ENCODE measurements at regions not wholly inside any gene's neighbourhood (a gene's known extent, or its start where the extent isn't known, plus 50 kb on each side); places are given as distances from the start of the nearest gene placed in this dataset.

DNA sequence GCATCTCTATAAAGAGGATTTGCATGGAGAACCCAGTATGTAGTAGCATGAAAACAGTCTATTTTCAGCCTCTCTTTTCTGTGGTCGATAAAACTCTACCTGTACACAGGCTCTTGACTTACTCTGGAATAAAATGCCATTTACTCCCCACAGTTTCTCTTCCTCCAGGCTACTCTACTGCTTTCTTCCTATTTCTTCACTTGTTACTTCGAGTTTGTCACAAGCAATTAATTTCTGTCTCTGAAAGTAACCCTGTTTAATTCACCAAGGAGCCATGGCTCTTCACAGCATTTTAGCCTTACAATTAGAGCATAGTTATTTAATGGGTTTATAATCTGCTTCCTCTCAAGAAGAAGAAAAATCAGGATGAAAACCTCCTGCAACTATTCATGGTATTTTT is 472.9 kb upstream of the PRKX start:
- peaks cover 4% of the 10 kb centered on the region for H3K9me3 Mint-ChIP-seq

DNA sequence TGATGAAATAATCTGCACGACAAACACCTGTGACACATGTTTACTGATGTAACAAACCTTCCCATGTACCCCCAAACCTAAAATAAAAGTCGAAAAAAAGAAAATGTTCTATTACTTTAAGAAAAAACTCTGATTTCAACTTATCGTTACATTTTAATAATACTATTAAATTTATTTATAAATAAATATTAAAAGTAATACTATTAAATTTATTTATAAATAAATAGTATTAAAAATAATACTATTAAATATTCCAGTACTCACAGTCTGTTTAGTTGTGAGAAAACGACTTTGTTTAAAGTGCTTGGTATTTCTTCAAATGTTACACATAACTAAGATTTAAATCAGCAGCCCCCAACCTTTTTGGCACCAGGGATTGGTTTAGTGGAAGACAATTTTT is 471.6 kb upstream of the PRKX start:
- H3K4me3 Mint-ChIP-seq = no peak overlapping the region
- no peaks in the 10 kb centered on the region for H3K27me3 Mint-ChIP-seq
- H3K27ac Mint-ChIP-seq = no peak overlapping the region
- CTCF ChIA-PET = no interaction called here
- no peaks in the 10 kb centered on the region for H3K36me3 Mint-ChIP-seq
- DNase-seq = no peak
- no peaks in the 10 kb centered on the region for H3K4me1 Mint-ChIP-seq
- peaks cover 4% of the 10 kb centered on the region for H3K9me3 Mint-ChIP-seq

More for the DNA sequence above, 472.9 kb upstream of the PRKX start:
- no peak for DNase-seq
- no peaks in the 10 kb centered on the region for H3K4me1 Mint-ChIP-seq
- no peak overlapping the region for H3K27ac Mint-ChIP-seq
- H3K27me3 Mint-ChIP-seq = no peaks in the 10 kb centered on the region
- H3K36me3 Mint-ChIP-seq = no peaks in the 10 kb centered on the region
- CTCF ChIA-PET = no interaction called here
- no peak overlapping the region for H3K4me3 Mint-ChIP-seq

DNA sequence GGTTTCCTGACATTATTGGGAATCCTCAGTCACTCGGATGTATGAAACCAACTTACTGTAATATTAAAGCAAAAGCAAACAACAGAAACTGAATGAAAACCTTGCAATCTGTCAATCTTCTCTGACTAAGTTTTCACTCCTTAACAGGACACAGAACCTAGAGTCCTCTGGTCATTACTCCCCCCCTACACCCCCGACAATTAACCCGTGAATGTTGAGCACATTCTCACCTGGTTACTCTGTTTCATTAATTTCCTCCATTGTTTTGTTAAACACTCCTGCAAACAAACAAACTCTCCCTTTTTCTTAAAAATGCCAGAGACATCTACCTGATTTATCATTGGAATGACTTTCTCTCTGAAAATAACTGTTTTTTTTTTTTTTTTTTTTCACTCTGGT is 469.0 kb upstream of the PRKX start:
- Mint-ChIP-seq H3K27ac (no peak overlapping the region), H3K36me3 (no peaks in the 10 kb centered on the region), H3K9me3 (peaks cover 4% of the 10 kb centered on the region), H3K4me3 (no peak overlapping the region), H3K27me3 (no peaks in the 10 kb centered on the region), H3K4me1 (no peaks in the 10 kb centered on the region)
- CTCF ChIA-PET = no interaction called here
- DNase-seq = no peak

DNA sequence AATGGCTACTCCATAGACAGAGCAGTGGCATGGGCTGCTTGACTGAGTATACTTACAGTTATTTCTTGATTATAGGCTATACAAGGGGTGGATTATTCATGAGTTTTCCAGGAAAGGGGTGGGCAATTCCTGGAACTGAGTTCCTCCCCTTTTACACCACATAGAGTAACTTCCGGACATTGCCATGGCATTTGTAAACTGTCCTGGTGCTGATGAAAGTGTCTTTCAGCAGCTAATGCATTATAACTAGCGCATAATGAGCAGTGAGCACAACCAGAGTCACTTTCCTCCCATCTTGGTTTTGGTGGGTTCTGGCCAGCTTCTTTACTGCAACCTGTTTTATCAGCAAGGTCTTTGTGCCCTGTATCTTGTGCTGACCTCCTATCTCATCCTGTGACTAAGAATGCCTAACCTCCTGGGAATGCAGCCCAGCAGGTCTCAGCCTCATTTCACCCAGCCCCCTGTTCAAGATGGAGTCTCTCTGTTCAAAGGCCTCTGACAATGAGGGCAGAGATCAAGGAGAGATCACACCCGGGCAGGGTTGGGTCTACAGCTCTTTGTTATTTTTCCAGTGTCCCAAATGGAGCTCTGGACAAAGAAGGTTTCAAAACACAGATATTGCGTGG is 468.4 kb upstream of the PRKX start:
- no peak for DNase-seq
- H3K4me3 Mint-ChIP-seq = no peak overlapping the region
- H3K9me3 Mint-ChIP-seq = peaks cover 2% of the 10 kb centered on the region
- CTCF ChIA-PET = no interaction called here
- H3K27me3 Mint-ChIP-seq = no peaks in the 10 kb centered on the region
- no peak overlapping the region for H3K27ac Mint-ChIP-seq
- H3K36me3 Mint-ChIP-seq = no peaks in the 10 kb centered on the region
- H3K4me1 Mint-ChIP-seq = no peaks in the 10 kb centered on the region

DNA sequence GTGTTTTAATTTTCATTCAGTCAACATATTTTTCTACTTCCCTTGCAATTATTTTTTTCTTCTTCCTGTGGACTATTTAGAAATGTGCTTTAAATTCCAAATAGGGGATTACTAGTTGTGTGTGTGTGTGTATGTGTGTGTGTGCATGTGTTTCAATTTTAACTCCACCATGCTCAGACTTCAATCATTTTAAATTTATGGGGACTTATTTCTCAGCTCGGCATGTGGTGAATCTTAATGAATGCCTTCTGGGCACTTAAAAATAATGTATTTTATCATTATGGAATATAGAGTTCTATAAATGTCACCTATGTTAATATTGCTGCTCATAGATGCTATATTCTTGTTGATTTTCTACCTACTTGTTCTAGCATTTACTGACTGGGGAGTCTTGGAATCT is 465.6 kb upstream of the PRKX start:
- Mint-ChIP-seq H3K4me1 (no peaks in the 10 kb centered on the region), H3K27ac (no peak overlapping the region), H3K9me3 (peaks cover 4% of the 10 kb centered on the region)

DNA sequence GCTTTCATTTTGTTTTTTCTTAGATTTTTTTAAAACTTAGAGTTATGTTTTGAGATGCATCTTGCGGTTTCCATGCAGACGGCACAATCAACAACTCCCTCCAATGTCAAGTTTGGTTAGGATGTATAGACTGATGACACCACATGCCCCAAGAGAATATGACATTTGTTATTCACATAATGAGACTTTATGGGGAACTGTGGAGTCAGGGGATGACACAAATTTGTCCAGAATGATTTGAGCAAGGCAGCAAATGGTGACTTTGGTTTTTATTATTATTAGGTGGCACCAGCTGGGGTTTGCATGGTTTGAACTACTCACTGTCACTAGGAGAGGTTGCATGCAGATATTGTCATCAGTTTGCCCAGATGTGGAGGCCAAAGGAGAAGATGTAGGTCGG is 461.8 kb upstream of the PRKX start:
- CTCF ChIA-PET = no interaction called here
- Mint-ChIP-seq H3K9me3 (peaks cover 4% of the 10 kb centered on the region), H3K4me1 (no peaks in the 10 kb centered on the region), H3K36me3 (no peaks in the 10 kb centered on the region), H3K27ac (no peak overlapping the region), H3K4me3 (no peak overlapping the region), H3K27me3 (no peaks in the 10 kb centered on the region)
- no peak for DNase-seq

More for the DNA sequence above, 465.6 kb upstream of the PRKX start:
- no peak overlapping the region for H3K4me3 Mint-ChIP-seq
- H3K36me3 Mint-ChIP-seq = no peaks in the 10 kb centered on the region
- DNase-seq = no peak
- CTCF ChIA-PET = no interaction called here
- no peaks in the 10 kb centered on the region for H3K27me3 Mint-ChIP-seq

DNA sequence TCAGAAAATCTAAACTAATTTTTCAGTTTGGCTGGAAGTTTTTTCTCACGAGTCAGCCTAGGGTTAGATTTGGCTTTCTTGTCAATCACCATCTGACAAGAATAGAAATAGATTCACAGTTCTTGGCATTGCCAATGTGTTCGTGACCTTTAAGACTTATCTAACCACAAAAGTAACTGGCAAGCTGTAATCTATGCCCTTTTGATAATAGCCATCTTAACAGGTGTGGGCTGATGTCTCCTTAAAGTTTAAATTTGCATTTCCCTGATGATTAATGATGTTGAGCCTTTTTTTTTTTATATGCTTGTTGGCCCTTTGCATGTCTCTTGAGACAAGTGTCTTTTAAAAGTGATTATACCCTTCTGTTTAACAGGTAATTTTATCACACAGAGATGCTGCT is 460.3 kb upstream of the PRKX start:
- Mint-ChIP-seq H3K4me3 (no peak overlapping the region), H3K27me3 (no peaks in the 10 kb centered on the region), H3K9me3 (peaks cover 4% of the 10 kb centered on the region), H3K27ac (no peak overlapping the region), H3K4me1 (no peaks in the 10 kb centered on the region), H3K36me3 (no peaks in the 10 kb centered on the region)
- CTCF ChIA-PET = no interaction called here
- DNase-seq = no peak

DNA sequence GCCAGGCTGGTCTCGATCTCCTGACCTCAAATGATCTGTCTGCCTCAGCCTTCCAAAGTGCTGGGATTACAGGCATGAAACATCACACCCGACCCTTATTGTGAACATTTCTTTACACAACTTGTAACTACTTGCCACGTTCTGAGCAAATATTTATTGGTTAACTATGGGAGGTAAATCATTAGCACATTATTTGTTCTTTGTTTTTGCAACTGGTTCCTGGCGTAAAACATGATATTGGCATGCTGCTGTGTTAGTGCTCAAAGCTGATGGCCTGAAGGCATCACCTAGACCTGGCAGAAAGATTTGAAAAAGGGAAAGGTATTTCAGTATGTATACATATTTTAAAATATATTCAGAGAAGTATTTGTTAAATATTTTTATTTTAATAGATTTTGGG is 438.3 kb upstream of the PRKX start:
- Mint-ChIP-seq H3K4me3 (no peak overlapping the region), H3K9me3 (peaks cover 3% of the 10 kb centered on the region), H3K27ac (no peak overlapping the region), H3K27me3 (no peaks in the 10 kb centered on the region), H3K4me1 (no peaks in the 10 kb centered on the region), H3K36me3 (no peaks in the 10 kb centered on the region)
- DNase-seq = no peak
- CTCF ChIA-PET = no interaction called here

DNA sequence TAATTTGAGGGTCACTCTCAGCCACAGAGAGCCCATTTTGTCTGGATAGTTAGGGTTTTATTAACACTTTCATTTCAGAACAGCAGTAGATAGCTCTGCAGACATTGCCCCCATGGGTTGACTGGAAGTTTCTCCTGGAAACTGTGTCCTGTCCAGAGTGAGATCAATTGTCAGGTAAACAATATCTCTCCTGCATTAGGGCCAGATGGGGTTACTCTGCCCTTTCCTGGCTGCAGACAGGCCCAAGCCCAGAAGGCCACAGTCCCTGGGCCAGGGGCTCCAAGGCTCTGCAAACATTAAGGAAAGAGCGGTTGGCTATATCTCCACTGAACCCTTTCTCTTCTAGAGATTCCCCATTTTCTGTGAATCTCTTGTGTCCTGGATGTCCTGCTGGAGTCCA is 436.8 kb upstream of the PRKX start:
- Mint-ChIP-seq H3K9me3 (peaks cover 3% of the 10 kb centered on the region), H3K27me3 (no peaks in the 10 kb centered on the region), H3K36me3 (no peaks in the 10 kb centered on the region), H3K27ac (no peak overlapping the region), H3K4me1 (no peaks in the 10 kb centered on the region), H3K4me3 (no peak overlapping the region)
- CTCF ChIA-PET = no interaction called here
- no peak for DNase-seq

DNA sequence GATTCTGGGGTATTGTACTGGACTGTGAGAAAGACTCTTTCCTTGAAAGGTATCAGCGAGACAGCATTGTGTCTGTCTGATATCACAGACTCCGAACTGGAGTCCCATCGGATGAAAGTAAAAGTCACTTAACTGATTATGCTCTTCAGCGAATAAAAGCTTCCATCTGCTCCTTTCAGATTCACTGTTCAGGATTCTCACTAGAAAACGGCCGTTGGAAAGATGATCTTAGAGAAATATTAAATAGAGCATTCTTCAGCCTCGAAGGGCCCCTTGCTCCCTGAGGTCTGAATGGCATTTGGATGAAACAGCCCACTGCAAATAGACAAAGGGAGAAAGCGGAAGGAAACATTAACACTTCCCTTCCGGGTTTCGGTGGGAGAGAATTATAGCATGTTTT is 416.2 kb upstream of the PRKX start:
- no peak for DNase-seq
- Mint-ChIP-seq H3K27ac (no peak overlapping the region), H3K36me3 (no peaks in the 10 kb centered on the region), H3K4me1 (no peaks in the 10 kb centered on the region), H3K27me3 (no peaks in the 10 kb centered on the region), H3K9me3 (no peaks in the 10 kb centered on the region), H3K4me3 (no peak overlapping the region)
- CTCF ChIA-PET = no interaction called here

DNA sequence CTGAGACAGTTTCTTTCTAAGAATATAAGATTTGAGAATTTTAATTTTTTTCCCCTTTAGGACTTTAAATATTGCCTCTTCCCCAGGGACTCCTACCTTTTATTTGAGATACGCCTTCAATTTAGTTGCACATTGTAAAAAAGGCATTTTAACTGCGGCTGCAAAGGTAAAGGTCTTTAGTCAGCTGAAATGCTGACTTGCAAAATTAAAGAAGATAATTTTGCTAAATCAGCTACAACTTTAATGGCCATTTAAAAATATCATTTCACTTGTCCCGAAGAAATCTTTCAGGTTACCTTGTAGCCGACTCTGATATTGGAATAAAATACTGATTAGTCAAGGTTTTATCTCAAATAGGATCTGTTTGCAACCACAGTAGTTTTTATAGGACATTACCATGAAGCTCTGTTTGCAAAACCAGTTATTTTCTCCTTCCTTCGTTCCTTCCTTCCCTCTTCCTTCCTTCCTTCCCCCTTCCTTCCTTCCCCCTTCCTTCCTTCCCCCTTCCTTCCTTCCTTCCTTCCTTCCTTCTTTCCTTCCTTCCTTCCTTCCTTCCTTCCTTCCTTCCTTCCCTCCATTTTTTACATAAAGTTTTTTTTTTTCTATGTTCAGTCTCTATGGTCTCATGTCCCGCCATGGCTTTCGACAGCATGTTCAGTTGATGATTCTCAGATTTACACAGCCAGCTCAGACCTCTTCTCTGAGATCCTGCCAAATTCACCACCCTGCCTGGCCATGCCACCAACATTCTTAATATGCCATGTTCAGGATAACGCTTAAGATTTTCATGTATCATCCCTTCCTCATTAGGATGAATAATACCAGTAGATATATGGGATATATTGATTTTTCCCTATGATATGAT is 405.4 kb upstream of the PRKX start:
- no peak for DNase-seq
- H3K27me3 Mint-ChIP-seq = no peaks in the 10 kb centered on the region
- no peak overlapping the region for H3K4me3 Mint-ChIP-seq
- H3K9me3 Mint-ChIP-seq = no peaks in the 10 kb centered on the region
- H3K27ac Mint-ChIP-seq = no peak overlapping the region
- H3K4me1 Mint-ChIP-seq = no peaks in the 10 kb centered on the region
- no peaks in the 10 kb centered on the region for H3K36me3 Mint-ChIP-seq
- CTCF ChIA-PET = no interaction called here

DNA sequence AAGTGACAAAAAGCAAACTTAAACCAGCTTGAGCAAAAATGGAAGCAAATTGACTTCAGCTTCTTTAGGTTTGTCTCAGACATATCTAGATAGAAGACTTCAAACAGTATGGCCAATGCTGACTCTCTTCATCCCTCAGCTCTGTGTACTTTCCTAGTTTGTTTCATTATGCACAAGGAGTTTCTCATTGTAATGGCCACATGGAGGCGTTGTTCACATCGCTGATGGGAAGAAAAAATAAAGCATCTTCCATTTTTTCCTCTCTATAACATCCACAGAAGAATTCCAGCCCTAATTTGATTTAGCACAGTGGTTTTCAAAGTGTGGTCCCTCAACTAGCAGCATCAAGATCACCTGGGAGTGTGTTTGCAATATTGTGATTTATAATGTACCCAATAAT is 397.5 kb upstream of the PRKX start:
- H3K4me1 Mint-ChIP-seq = no peaks in the 10 kb centered on the region

DNA sequence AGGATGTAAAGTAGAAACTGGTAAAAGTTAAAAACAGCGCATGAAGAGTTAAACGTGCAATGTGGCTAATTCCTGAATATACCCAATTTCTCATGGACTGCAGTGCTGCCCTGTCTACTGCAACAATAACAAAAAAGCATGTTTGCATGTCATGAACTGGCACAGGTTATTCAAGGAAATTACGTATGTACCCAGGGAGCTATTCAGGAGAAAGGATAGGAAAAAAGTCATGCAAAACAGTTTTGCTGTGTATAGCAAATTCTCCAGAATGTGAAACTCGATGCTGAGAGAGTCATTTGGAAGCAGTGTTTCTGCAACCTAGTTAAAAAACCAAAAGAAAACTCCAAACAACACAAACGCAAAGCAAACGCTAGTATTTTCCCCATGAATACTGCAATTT is 381.5 kb upstream of the PRKX start:
- DNase-seq = no peak
- no peaks in the 10 kb centered on the region for H3K36me3 Mint-ChIP-seq
- CTCF ChIA-PET = no interaction called here
- no peaks in the 10 kb centered on the region for H3K27me3 Mint-ChIP-seq
- no peaks in the 10 kb centered on the region for H3K4me1 Mint-ChIP-seq
- H3K9me3 Mint-ChIP-seq = peaks cover 1% of the 10 kb centered on the region
- no peak overlapping the region for H3K4me3 Mint-ChIP-seq
- no peak overlapping the region for H3K27ac Mint-ChIP-seq

More for the DNA sequence above, 397.5 kb upstream of the PRKX start:
- DNase-seq = no peak
- no peak overlapping the region for H3K27ac Mint-ChIP-seq
- CTCF ChIA-PET = no interaction called here
- H3K27me3 Mint-ChIP-seq = no peaks in the 10 kb centered on the region
- no peak overlapping the region for H3K4me3 Mint-ChIP-seq
- no peaks in the 10 kb centered on the region for H3K9me3 Mint-ChIP-seq
- H3K36me3 Mint-ChIP-seq = no peaks in the 10 kb centered on the region

DNA sequence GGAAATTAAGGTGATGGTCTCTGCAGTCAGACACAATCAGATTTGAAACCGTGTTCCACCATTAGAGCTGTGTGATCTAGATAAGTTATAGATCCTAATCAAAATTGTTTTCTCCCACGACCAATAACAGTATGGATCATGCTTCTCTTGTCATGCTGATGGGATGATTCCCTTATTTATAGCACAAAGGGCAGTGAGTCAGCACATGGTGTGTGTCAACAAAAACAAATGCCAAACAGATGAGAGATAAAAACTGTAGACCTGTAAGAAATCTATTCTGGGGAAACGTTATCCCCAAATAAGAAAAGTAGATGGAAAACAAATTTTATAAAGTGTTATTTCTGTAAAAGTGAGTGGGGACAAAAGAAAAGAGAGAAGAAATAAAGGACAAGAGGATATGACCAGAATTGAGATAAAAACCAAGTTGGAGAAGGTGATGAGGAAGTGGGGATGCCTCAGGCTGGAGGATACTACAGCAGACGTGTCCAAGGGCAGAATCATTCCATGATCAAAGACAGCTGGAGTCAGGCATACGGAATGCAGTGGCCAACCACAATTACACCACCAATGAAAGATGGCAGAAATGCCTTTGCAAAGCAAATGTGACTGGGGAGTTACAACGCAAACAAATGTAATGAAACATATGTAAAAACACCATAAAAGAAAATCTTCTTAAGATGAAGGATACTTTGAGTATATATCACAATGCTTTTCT is 377.8 kb upstream of the PRKX start:
- Mint-ChIP-seq H3K27me3 (no peaks in the 10 kb centered on the region), H3K4me3 (no peak overlapping the region), H3K36me3 (no peaks in the 10 kb centered on the region), H3K9me3 (no peaks in the 10 kb centered on the region), H3K4me1 (no peaks in the 10 kb centered on the region), H3K27ac (no peak overlapping the region)
- CTCF ChIA-PET = no interaction called here
- DNase-seq = no peak

DNA sequence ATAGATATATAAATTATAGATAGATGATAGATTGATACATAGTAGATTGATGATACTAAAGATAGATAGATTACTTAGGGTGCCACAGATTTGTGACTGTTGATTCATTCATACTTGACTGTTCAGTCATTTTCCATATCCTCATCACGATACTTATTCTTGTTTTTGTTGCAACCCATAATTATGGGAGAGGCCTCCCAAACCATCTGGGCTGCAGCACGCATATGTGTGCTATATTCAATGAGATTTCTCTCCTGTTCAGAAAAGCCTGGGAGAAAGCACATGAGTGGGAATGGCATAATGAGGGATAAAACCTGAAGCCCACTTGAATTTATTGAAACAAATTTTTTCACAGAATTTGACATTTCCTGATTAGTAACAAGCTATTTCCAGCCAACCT is 346.4 kb upstream of the PRKX start:
- no peak overlapping the region for H3K4me3 Mint-ChIP-seq
- H3K9me3 Mint-ChIP-seq = peaks cover 1% of the 10 kb centered on the region
- H3K36me3 Mint-ChIP-seq = no peaks in the 10 kb centered on the region
- no peaks in the 10 kb centered on the region for H3K4me1 Mint-ChIP-seq
- DNase-seq = no peak
- no peaks in the 10 kb centered on the region for H3K27me3 Mint-ChIP-seq
- CTCF ChIA-PET = no interaction called here
- H3K27ac Mint-ChIP-seq = no peak overlapping the region

Data from activated naive CD4-positive, alpha-beta T cell treated with anti-CD3 and anti-CD28 coated beads, Interleukin-2, amount 10 ng/mL, durations not matched to agents 7 days and 5 days (primary cell).